HCT116 (cell line): ENCODE measurements at regions not wholly inside any gene's neighbourhood (a gene's known extent, or its start where the extent isn't known, plus 50 kb on each side); places are given as distances from the start of the nearest gene placed in this dataset.

ENCODE experiments used
- ATAC-seq: fragments of 200-7000 bp; cut with Tn5 transposase; 2 replicates; pipeline ENCODE4 v1.9.1; 2020; ENCODE audit warnings: mild to moderate bottlenecking, moderate library complexity
- BruUV-seq: library from RNA; stranded (reverse); fragments of 400-500 nt; replicated peaks from 2 replicates; lab custom pipeline; 2021; lab: Mats Ljungman, UMichigan
- CTCF ChIA-PET: fragments of 300-600 bp; sonication (Branson Sonifier 250); formaldehyde crosslinking; loops from one replicate; lab custom pipeline; 2021; ENCODE audit warnings: antibody characterized with exemption; lab: Charles Lee
- POLR2A ChIA-PET: fragments of 300-600, 350-600 bp; sonication (Branson Sonifier 250); formaldehyde crosslinking; loops from one replicate; lab custom pipeline; 2021; ENCODE audit warnings: antibody characterized with exemption; lab: Charles Lee
- RAD21 ChIA-PET, 2 experiments: fragments of 300-600 bp; sonication (Branson Sonifier 250); formaldehyde crosslinking; loops; one replicate each; lab custom pipeline; 2023; ENCODE audit warnings: low total read pairs in 2 of 2; ENCODE audit not compliant: uncharacterized antibody in 2 of 2, unreplicated experiment in 2 of 2, low non-redundant PET in 1 of 2; lab: Charles Lee
- DNase-seq: peaks from one replicate; pipeline ENCODE4 v3.0.0-alpha.2; 2010; ENCODE audit warnings: low read depth, low spot score
- H2AFZ ChIP-seq: fragments of 200-600 bp; shearing (Covaris generic), sonication (generic); 2 replicates; pipeline ENCODE4 v1.6.1; 2017; ENCODE audit warnings: low read depth, mixed run types, mixed read lengths, antibody characterized with exemption, low read length; ENCODE audit not compliant: poor library complexity, severe bottlenecking
- H3K27ac ChIP-seq: 2 replicates; pipeline ENCODE4 v1.5.1; 2012; ENCODE audit warnings: low read depth, low read length
- H3K27me3 ChIP-seq: fragments of 200-600 bp; sonication (generic); 2 replicates; pipeline ENCODE4 v1.6.1; 2016; ENCODE audit warnings: mixed run types, low read length, mixed read lengths; ENCODE audit not compliant: insufficient read depth
- H3K36me3 ChIP-seq, 2 experiments: fragments of 200-500 bp in 1 of 2; fragments of 200-600 bp in 1 of 2; sonication (Bioruptor generic) in 1 of 2; sonication (generic) in 1 of 2; 2 replicates each; pipeline versions ENCODE4 v1.5.1 to v1.6.1; 2014 to 2016; ENCODE audit warnings: low read length in 2 of 2, inconsistent platforms in 1 of 2, mixed read lengths in 1 of 2, mixed run types in 1 of 2; ENCODE audit not compliant: insufficient read depth in 2 of 2, control insufficient read depth in 1 of 2
- H3K4me1 ChIP-seq, 2 experiments: fragments of 200-600 bp in 1 of 2; sonication (generic) in 1 of 2; 2 replicates each; pipeline versions ENCODE4 v1.5.1 to v1.6.1; 2012 to 2017; ENCODE audit warnings: low read length in 2 of 2, inconsistent platforms in 1 of 2, mild to moderate bottlenecking in 1 of 2, mixed read lengths in 1 of 2, mixed run types in 1 of 2, moderate library complexity in 1 of 2; ENCODE audit not compliant: insufficient read depth in 2 of 2, control insufficient read depth in 1 of 2
- H3K4me2 ChIP-seq: fragments of 200-600 bp; sonication (generic); 2 replicates; pipeline ENCODE4 v1.6.1; 2017; ENCODE audit warnings: mixed run types, low read length, mixed read lengths
- H3K4me3 ChIP-seq, 2 experiments: fragments of 200-600 bp in 1 of 2; sonication (generic) in 1 of 2; replicated peaks in 1 of 2; 2 replicates each; pipeline ENCODE4 v1.5.1; 2011 to 2016; ENCODE audit warnings: low read length in 2 of 2, control low read depth in 1 of 2, low read depth in 1 of 2, mild to moderate bottlenecking in 1 of 2, mixed read lengths in 1 of 2, mixed run types in 1 of 2
- H3K79me2 ChIP-seq: fragments of 200-600 bp; sonication (generic); 2 replicates; pipeline ENCODE4 v1.6.1; 2017; ENCODE audit warnings: mild to moderate bottlenecking, mixed run types, low read length, moderate library complexity, mixed read lengths; ENCODE audit not compliant: insufficient read depth
- H3K9ac ChIP-seq: fragments of 200-600 bp; sonication (generic); 2 replicates; pipeline ENCODE4 v1.6.1; 2016; ENCODE audit warnings: low read length, mixed read lengths
- H3K9me2 ChIP-seq: fragments of 200-600 bp; sonication (generic), shearing (Covaris generic); 2 replicates; pipeline ENCODE4 v1.6.1; 2017; ENCODE audit warnings: mixed run types, mild to moderate bottlenecking, moderate library complexity; ENCODE audit not compliant: insufficient read depth
- H3K9me3 ChIP-seq, 2 experiments: fragments of 200-500 bp in 1 of 2; fragments of 200-600 bp in 1 of 2; sonication (Bioruptor generic) in 1 of 2; sonication (generic) in 1 of 2; 2 replicates each; pipeline ENCODE4 v1.6.1; 2014 to 2017; ENCODE audit warnings: low read length in 2 of 2, mixed read lengths in 2 of 2, inconsistent platforms in 1 of 2, low read depth in 1 of 2, mild to moderate bottlenecking in 1 of 2, mixed run types in 1 of 2, moderate library complexity in 1 of 2; ENCODE audit not compliant: control insufficient read depth in 1 of 2, insufficient read depth in 1 of 2
- H4K20me1 ChIP-seq: fragments of 200-600 bp; sonication (generic), shearing (Covaris generic); 2 replicates; pipeline ENCODE4 v1.6.1; 2017; ENCODE audit warnings: mixed run types, mild to moderate bottlenecking, moderate library complexity; ENCODE audit not compliant: insufficient read depth
- CBX3 ChIP-seq: IDR thresholded peaks from 2 replicates; pipeline ENCODE4 v1.6.1; 2012; ENCODE audit warnings: low read depth
- CTCF ChIP-seq, 3 experiments: fragments of 200-600 bp in 1 of 3; sonication (generic) in 1 of 3; IDR thresholded peaks in 2 of 3; conservative IDR thresholded peaks in 1 of 3; 2 replicates each; pipeline ENCODE4 v1.5.1; 2012 to 2017; ENCODE audit warnings: low read depth in 2 of 3, low read length in 2 of 3, antibody characterized with exemption in 1 of 3, borderline replicate concordance in 1 of 3, control low read depth in 1 of 3, mild to moderate bottlenecking in 1 of 3, mixed read lengths in 1 of 3, mixed run types in 1 of 3, moderate library complexity in 1 of 3; ENCODE audit not compliant: insufficient read depth in 1 of 3
- EGR1 ChIP-seq: IDR thresholded peaks from 2 replicates; pipeline ENCODE4 v1.6.1; 2012; ENCODE audit warnings: low read depth
- EZH2 ChIP-seq: fragments of 200-600 bp; sonication (generic); IDR thresholded peaks from 2 replicates; pipeline ENCODE4 v1.6.1; 2017; ENCODE audit warnings: antibody characterized with exemption, mixed run types
- EZH2phosphoT487 ChIP-seq: fragments of 200-600 bp; IDR thresholded peaks from 2 replicates; pipeline ENCODE4 v1.6.1; 2018; ENCODE audit warnings: antibody characterized with exemption, borderline replicate concordance
- FOSL1 ChIP-seq: IDR thresholded peaks from 2 replicates; pipeline ENCODE4 v1.6.1; 2012; ENCODE audit warnings: low read depth
- MAX ChIP-seq: IDR thresholded peaks from 2 replicates; pipeline ENCODE4 v1.6.1; 2012
- POLR2AphosphoS5 ChIP-seq: IDR thresholded peaks from 2 replicates; pipeline ENCODE4 v1.6.1; 2011; ENCODE audit warnings: mild to moderate bottlenecking, low read depth, low read length, moderate library complexity
- RAD21 ChIP-seq: IDR thresholded peaks from 2 replicates; pipeline ENCODE4 v1.6.1; 2012; ENCODE audit warnings: low read depth, mild to moderate bottlenecking
- SP1 ChIP-seq: IDR thresholded peaks from 2 replicates; pipeline ENCODE4 v1.6.1; 2012; ENCODE audit warnings: low read depth
- ZNF274 ChIP-seq: fragments of 200-500 bp; sonication (Bioruptor generic); IDR thresholded peaks from 2 replicates; pipeline ENCODE4 v1.6.1; 2014; ENCODE audit warnings: mild to moderate bottlenecking, low read depth, low read length, inconsistent platforms
- intact Hi-C: fragments of 100-400 bp; cut with micrococcal nuclease; formaldehyde crosslinking; loops from 2 replicates; pipeline ENCODE4 v1.10.0; 2022
- TF ChIP-seq, protein P1 (sequence below): IDR thresholded peaks from 2 replicates; pipeline ENCODE4 v1.6.1; 2012; ENCODE audit warnings: low read depth

DNA sequence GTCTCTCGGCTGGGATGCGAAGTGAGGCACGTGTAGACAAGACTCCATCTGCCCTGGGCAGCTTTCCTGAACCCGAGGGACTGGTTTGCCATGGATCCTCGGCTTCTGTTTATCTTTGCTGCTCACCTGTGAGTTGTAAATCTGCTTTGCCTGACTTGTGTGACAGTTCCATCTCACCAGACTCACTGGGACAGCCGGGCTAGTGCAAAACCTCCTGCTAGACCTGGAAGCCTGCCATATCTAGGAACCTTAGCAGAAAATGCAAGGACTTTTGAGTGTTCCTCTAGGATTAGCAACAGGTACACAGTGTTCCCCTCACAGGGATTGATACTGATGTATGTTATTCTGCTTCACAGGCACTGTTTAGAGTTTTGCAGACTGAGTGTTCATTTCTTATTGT lies 218.6 kb downstream of the URB2 start:
- TF ChIP-seq RAD21 (no peak), EGR1 (no peak), EZH2phosphoT487 (no peak), FOSL1 (no peak), SP1 (no peak), POLR2AphosphoS5 (no peak), MAX (no peak)
- H3K36me3 ChIP-seq, result no peaks in the 10 kb centered on the region
- CTCF ChIA-PET, result no interaction called here
- peaks cover 5 to 7% of the 10 kb centered on the region in 2 experiments; a peak in 3 of 4 replicates for H3K4me1 ChIP-seq
- no peaks in the 10 kb centered on the region for H3K9me2 ChIP-seq
- ATAC-seq (no peak), DNase-seq (no peak)
- no peak overlapping the region for H2AFZ ChIP-seq
- H3K4me2 ChIP-seq, result no peak overlapping the region
- H3K27ac ChIP-seq, result no peak overlapping the region
- H4K20me1 ChIP-seq, result no peaks in the 10 kb centered on the region
- BruUV-seq, result no TSS peak
- POLR2A ChIA-PET, result no interaction called here
- intact Hi-C loops, result loop anchor here (5.0 to 10.0 kb wide), 2 partner anchors 320 to 468 kb away; no protein-coding TSS in a partner anchor
- H3K4me3 ChIP-seq, result no peak overlapping the region
- RAD21 ChIA-PET, result no interaction called here
- no peak overlapping the region for H3K9ac ChIP-seq
- no peaks in the 10 kb centered on the region for H3K79me2 ChIP-seq
- no peaks in the 10 kb centered on the region for H3K9me3 ChIP-seq
- no peaks in the 10 kb centered on the region for H3K27me3 ChIP-seq

DNA sequence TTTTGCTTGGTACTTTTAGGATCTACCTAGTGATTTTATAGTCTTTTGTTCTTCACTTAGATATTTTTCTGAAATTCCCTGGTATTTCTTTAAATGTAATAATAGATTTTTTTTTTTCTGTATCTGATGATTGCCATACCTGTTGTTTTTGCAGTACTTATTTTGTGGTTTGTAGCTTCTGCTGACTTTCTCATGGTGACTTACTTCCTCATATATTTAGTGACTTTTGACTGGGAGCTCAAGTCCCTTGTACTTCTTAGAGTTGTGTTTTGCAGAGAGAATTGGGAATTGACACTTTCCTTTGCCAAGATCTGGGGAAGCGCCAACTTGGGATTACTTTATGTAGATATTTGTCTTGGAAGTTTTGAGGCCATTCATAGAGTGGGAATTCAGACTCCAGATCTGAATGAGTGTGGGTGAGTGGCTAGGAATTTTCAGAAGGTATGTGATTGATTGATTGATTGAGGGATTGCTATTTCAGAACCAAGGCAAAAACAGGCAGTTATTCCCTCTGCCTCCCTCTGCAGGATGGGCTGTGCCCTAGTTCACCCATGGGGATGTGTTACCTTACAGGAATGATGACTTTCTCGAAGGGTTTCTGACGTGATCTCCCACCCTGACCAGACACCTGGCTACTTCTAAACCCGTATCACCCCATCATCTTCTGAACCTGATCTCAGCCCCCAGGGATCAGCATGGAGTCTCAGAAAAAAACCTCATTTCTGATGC lies 219.5 kb downstream of the URB2 start:
- Histone ChIP-seq H2AFZ (no peak overlapping the region), H3K9ac (no peak overlapping the region), H3K4me2 (no peak overlapping the region), H3K4me3 (no peak overlapping the region), H3K79me2 (no peaks in the 10 kb centered on the region), H4K20me1 (no peaks in the 10 kb centered on the region), H3K36me3 (no peaks in the 10 kb centered on the region), H3K27ac (no peak overlapping the region), H3K27me3 (no peaks in the 10 kb centered on the region), H3K9me2 (no peaks in the 10 kb centered on the region), H3K9me3 (no peaks in the 10 kb centered on the region), H3K4me1 (peaks cover 5 to 7% of the 10 kb centered on the region in 2 experiments; a peak in 3 of 4 replicates)
- POLR2A ChIA-PET, result no interaction called here
- TF ChIP-seq SP1 (no peak), ZNF274 (no peak), EZH2 (no peak), CBX3 (no peak), FOSL1 (no peak), EZH2phosphoT487 (no peak), CTCF (IDR thresholded peaks at IDR 0.05 in 2 of 3, conservative IDR thresholded peaks at IDR 0.05 in 1 of 3; ENCODE audit: borderline replicate concordance in 1 of 3, insufficient read depth in 1 of 3, low read depth in 2 of 3, low read length in 2 of 3) (no peak)
- TF ChIP-seq, protein P1, sequence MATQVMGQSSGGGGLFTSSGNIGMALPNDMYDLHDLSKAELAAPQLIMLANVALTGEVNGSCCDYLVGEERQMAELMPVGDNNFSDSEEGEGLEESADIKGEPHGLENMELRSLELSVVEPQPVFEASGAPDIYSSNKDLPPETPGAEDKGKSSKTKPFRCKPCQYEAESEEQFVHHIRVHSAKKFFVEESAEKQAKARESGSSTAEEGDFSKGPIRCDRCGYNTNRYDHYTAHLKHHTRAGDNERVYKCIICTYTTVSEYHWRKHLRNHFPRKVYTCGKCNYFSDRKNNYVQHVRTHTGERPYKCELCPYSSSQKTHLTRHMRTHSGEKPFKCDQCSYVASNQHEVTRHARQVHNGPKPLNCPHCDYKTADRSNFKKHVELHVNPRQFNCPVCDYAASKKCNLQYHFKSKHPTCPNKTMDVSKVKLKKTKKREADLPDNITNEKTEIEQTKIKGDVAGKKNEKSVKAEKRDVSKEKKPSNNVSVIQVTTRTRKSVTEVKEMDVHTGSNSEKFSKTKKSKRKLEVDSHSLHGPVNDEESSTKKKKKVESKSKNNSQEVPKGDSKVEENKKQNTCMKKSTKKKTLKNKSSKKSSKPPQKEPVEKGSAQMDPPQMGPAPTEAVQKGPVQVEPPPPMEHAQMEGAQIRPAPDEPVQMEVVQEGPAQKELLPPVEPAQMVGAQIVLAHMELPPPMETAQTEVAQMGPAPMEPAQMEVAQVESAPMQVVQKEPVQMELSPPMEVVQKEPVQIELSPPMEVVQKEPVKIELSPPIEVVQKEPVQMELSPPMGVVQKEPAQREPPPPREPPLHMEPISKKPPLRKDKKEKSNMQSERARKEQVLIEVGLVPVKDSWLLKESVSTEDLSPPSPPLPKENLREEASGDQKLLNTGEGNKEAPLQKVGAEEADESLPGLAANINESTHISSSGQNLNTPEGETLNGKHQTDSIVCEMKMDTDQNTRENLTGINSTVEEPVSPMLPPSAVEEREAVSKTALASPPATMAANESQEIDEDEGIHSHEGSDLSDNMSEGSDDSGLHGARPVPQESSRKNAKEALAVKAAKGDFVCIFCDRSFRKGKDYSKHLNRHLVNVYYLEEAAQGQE, result no peak
- intact Hi-C loops, result loop anchor here (5.0 to 10.0 kb wide), 2 partner anchors 319 to 467 kb away; no protein-coding TSS in a partner anchor
- RAD21 ChIA-PET, result no interaction called here
- DNase-seq, result no peak
- no peak for ATAC-seq
- no TSS peak for BruUV-seq
- CTCF ChIA-PET, result no interaction called here
